PC-9 (cell line): ENCODE measurements at regions not wholly inside any gene's neighbourhood (a gene's known extent, or its start where the extent isn't known, plus 50 kb on each side); places are given as distances from the start of the nearest gene placed in this dataset.

ENCODE experiments used
- EZH2 ChIP-seq: fragments of 200-600 bp; sonication (generic); IDR thresholded peaks from 2 replicates; pipeline ENCODE4 v1.8.0; 2017; ENCODE audit warnings: antibody characterized with exemption, low read depth
- TF ChIP-seq, protein P1 (sequence below): fragments of 200-600 bp; sonication (generic); conservative IDR thresholded peaks from 2 replicates; pipeline ENCODE4 v1.6.1; 2017; ENCODE audit warnings: mixed run types, antibody characterized with exemption, mild to moderate bottlenecking, moderate library complexity

DNA sequence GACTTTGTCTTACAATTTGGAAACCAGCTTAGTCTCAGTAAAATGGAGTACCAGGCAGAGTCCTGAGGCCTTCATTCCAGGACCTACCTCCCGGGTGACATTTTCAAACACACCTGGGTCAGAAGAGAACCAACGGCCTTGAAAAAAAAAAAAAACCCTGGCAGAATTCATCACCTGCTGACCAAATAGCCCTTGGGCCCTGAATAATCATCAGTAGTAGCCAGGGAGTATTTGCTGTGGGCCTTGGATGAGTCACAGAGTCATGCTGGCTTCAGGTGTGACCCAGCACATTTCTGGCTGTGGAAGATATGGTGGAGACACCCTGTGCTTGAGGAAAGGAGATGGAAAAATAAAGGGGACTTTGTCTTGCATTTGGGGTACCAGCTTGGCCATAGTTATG is 92.2 kb downstream of the LPAR4 start:
- TF ChIP-seq, protein P1, sequence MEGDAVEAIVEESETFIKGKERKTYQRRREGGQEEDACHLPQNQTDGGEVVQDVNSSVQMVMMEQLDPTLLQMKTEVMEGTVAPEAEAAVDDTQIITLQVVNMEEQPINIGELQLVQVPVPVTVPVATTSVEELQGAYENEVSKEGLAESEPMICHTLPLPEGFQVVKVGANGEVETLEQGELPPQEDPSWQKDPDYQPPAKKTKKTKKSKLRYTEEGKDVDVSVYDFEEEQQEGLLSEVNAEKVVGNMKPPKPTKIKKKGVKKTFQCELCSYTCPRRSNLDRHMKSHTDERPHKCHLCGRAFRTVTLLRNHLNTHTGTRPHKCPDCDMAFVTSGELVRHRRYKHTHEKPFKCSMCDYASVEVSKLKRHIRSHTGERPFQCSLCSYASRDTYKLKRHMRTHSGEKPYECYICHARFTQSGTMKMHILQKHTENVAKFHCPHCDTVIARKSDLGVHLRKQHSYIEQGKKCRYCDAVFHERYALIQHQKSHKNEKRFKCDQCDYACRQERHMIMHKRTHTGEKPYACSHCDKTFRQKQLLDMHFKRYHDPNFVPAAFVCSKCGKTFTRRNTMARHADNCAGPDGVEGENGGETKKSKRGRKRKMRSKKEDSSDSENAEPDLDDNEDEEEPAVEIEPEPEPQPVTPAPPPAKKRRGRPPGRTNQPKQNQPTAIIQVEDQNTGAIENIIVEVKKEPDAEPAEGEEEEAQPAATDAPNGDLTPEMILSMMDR: no peak
- no peak for TF ChIP-seq EZH2
